IPS DF 6.9 (cell line): ENCODE measurements at regions not wholly inside any gene's neighbourhood (a gene's known extent, or its start where the extent isn't known, plus 50 kb on each side); places are given as distances from the start of the nearest gene placed in this dataset.

Source experiments
- DNase-seq: peaks from one replicate; pipeline ENCODE4 v3.0.0-alpha.2; 2013; ENCODE audit warnings: low read depth, low spot score
- H3K27ac ChIP-seq: one replicate; pipeline ENCODE4 v1.5.1; 2013; ENCODE audit warnings: low read length, control low read depth
- H3K27me3 ChIP-seq: 2 replicates; pipeline ENCODE4 v1.6.1; 2013; ENCODE audit warnings: mild to moderate bottlenecking, low read length; ENCODE audit not compliant: control insufficient read depth, insufficient read depth
- H3K36me3 ChIP-seq: 2 replicates; pipeline ENCODE4 v1.6.1; 2013; ENCODE audit warnings: low read length; ENCODE audit not compliant: control insufficient read depth, insufficient read depth
- H3K4me1 ChIP-seq: 2 replicates; pipeline ENCODE4 v1.6.1; 2013; ENCODE audit warnings: low read length; ENCODE audit not compliant: control insufficient read depth, insufficient read depth
- H3K4me3 ChIP-seq: 2 replicates; pipeline ENCODE4 v1.5.1; 2013; ENCODE audit warnings: mild to moderate bottlenecking, low read length
- H3K9me3 ChIP-seq: 2 replicates; pipeline ENCODE4 v1.6.1; 2013; ENCODE audit warnings: low read length, inconsistent platforms; ENCODE audit not compliant: control insufficient read depth, insufficient read depth
- WGBS: extraction: QIAGEN DNeasy Blood & Tissue Kit; methylation state at CpG from one replicate; pipeline ENCODE4 v1.1.7; 2013; ENCODE audit warnings: mixed read lengths, missing lambda C conversion rate; ENCODE audit not compliant: insufficient read length, insufficient coverage; 5-methylcytosine and 5-hydroxymethylcytosine counted together

- no CpG with 5 or more reads among the region's 2 CpGs for WGBS
- Histone ChIP-seq H3K4me3 (no peak overlapping the region), H3K27ac (no peak overlapping the region), H3K4me1 (no peaks in the 10 kb centered on the region), H3K9me3 (no peaks in the 10 kb centered on the region), H3K36me3 (no peaks in the 10 kb centered on the region), H3K27me3 (no peaks in the 10 kb centered on the region)
- DNase-seq = no peak
Observed at GRCh38 chr3:177924261-177924660, 612.0 kb upstream of the KCNMB2 start.

GRCh38 chr3:177928172-177928873, 607.9 kb upstream of the KCNMB2 start:
- no peaks in the 10 kb centered on the region for H3K4me1 ChIP-seq
- H3K27ac ChIP-seq = no peak overlapping the region
- DNase-seq = no peak
- H3K9me3 ChIP-seq = no peaks in the 10 kb centered on the region
- no peaks in the 10 kb centered on the region for H3K36me3 ChIP-seq
- no CpG with 5 or more reads among the region's 6 CpGs for WGBS
- H3K27me3 ChIP-seq = no peaks in the 10 kb centered on the region
- H3K4me3 ChIP-seq = no peak overlapping the region

- no peak for DNase-seq
- no peak overlapping the region for H3K4me3 ChIP-seq
- H3K27me3 ChIP-seq = no peaks in the 10 kb centered on the region
- H3K4me1 ChIP-seq = no peaks in the 10 kb centered on the region
- 100% methylated on average over 1 of the region's 2 CpGs for WGBS
- no peaks in the 10 kb centered on the region for H3K9me3 ChIP-seq
- no peak overlapping the region for H3K27ac ChIP-seq
- H3K36me3 ChIP-seq = no peaks in the 10 kb centered on the region
Observed at GRCh38 chr3:177929310-177929709, 606.9 kb upstream of the KCNMB2 start.

- no peak overlapping the region for H3K4me3 ChIP-seq
- no peak for DNase-seq
- WGBS = no CpG with 5 or more reads among the region's 2 CpGs
- H3K27me3 ChIP-seq = no peaks in the 10 kb centered on the region
- no peaks in the 10 kb centered on the region for H3K9me3 ChIP-seq
- H3K27ac ChIP-seq = no peak overlapping the region
- no peaks in the 10 kb centered on the region for H3K36me3 ChIP-seq
- H3K4me1 ChIP-seq = no peaks in the 10 kb centered on the region
Observed at GRCh38 chr3:177930771-177931170, 605.5 kb upstream of the KCNMB2 start.

- Histone ChIP-seq H3K27me3 (no peaks in the 10 kb centered on the region), H3K9me3 (no peaks in the 10 kb centered on the region), H3K4me3 (no peak overlapping the region), H3K4me1 (no peaks in the 10 kb centered on the region), H3K27ac (no peak overlapping the region), H3K36me3 (no peaks in the 10 kb centered on the region)
- no peak for DNase-seq
- WGBS = no CpG with 5 or more reads among the region's 2 CpGs
Observed at GRCh38 chr3:177931346-177931745, 604.9 kb upstream of the KCNMB2 start.

- H3K27me3 ChIP-seq = no peaks in the 10 kb centered on the region
- no peak for DNase-seq
- H3K4me1 ChIP-seq = no peaks in the 10 kb centered on the region
- WGBS = no CpG with 5 or more reads among the region's 1 CpG
- H3K9me3 ChIP-seq = no peaks in the 10 kb centered on the region
- no peaks in the 10 kb centered on the region for H3K36me3 ChIP-seq
- no peak overlapping the region for H3K4me3 ChIP-seq
- no peak overlapping the region for H3K27ac ChIP-seq
Observed at GRCh38 chr3:177932346-177932745, 603.9 kb upstream of the KCNMB2 start.

- no peak overlapping the region for H3K27ac ChIP-seq
- 100% methylated on average over 1 of the region's 5 CpGs for WGBS
- H3K27me3 ChIP-seq = no peaks in the 10 kb centered on the region
- no peaks in the 10 kb centered on the region for H3K36me3 ChIP-seq
- no peaks in the 10 kb centered on the region for H3K4me1 ChIP-seq
- H3K9me3 ChIP-seq = no peaks in the 10 kb centered on the region
- DNase-seq = no peak
- H3K4me3 ChIP-seq = no peak overlapping the region
Observed at GRCh38 chr3:177932750-177933660, 603.2 kb upstream of the KCNMB2 start.

- no peak overlapping the region for H3K27ac ChIP-seq
Observed at GRCh38 chr3:177934001-177934891, 602.0 kb upstream of the KCNMB2 start.

GRCh38 chr3:177935047-177935446, 601.2 kb upstream of the KCNMB2 start:
- Histone ChIP-seq H3K36me3 (no peaks in the 10 kb centered on the region), H3K4me1 (no peaks in the 10 kb centered on the region), H3K27ac (no peak overlapping the region), H3K9me3 (no peaks in the 10 kb centered on the region), H3K4me3 (no peak overlapping the region), H3K27me3 (no peaks in the 10 kb centered on the region)
- WGBS = no CpG with 5 or more reads among the region's 6 CpGs
- DNase-seq = no peak

More at GRCh38 chr3:177934001-177934891, 602.0 kb upstream of the KCNMB2 start:
- WGBS = no CpG with 5 or more reads among the region's 10 CpGs
- DNase-seq = no peak
- no peaks in the 10 kb centered on the region for H3K9me3 ChIP-seq
- H3K4me1 ChIP-seq = no peaks in the 10 kb centered on the region
- no peaks in the 10 kb centered on the region for H3K27me3 ChIP-seq
- no peaks in the 10 kb centered on the region for H3K36me3 ChIP-seq
- H3K4me3 ChIP-seq = no peak overlapping the region

- no peaks in the 10 kb centered on the region for H3K36me3 ChIP-seq
- H3K4me3 ChIP-seq = no peak overlapping the region
- no peaks in the 10 kb centered on the region for H3K27me3 ChIP-seq
- DNase-seq = no peak
- no peak overlapping the region for H3K27ac ChIP-seq
- H3K9me3 ChIP-seq = no peaks in the 10 kb centered on the region
- no peaks in the 10 kb centered on the region for H3K4me1 ChIP-seq
- WGBS = no CpG with 5 or more reads among the region's 2 CpGs
Observed at GRCh38 chr3:177936721-177937120, 599.5 kb upstream of the KCNMB2 start.
